Activated B cell treated with CpG ODN at 0.5 μM for 24 hours (primary cell): ENCODE measurements at regions not wholly inside any gene's neighbourhood (a gene's known extent, or its start where the extent isn't known, plus 50 kb on each side); places are given as distances from the start of the nearest gene placed in this dataset.

Experiments used
- ATAC-seq: fragments of 200-7000 bp; cut with Tn5 transposase; one replicate; pipeline ENCODE4 v1.10.0; 2021; ENCODE audit warnings: low read depth, mild to moderate bottlenecking, moderate library complexity
- CTCF ChIA-PET: fragments of 350-600 bp; sonication (Branson Sonifier 250); formaldehyde crosslinking; loops from one replicate; lab custom pipeline; 2021; ENCODE audit warnings: antibody characterized with exemption; lab: Charles Lee
- POLR2A ChIA-PET: fragments of 350-600 bp; sonication (Branson Sonifier 250); formaldehyde crosslinking; loops from one replicate; lab custom pipeline; 2021; ENCODE audit warnings: antibody characterized with exemption; lab: Charles Lee
- DNase-seq: peaks from one replicate; pipeline ENCODE4 v3.0.0; 2022
- H3K27ac Mint-ChIP-seq: one replicate; pipeline ENCODE4 v1.8.0; 2020; ENCODE audit warnings: mixed read lengths
- H3K27me3 Mint-ChIP-seq: one replicate; pipeline ENCODE4 v1.8.0; 2021; ENCODE audit warnings: mixed read lengths
- H3K36me3 Mint-ChIP-seq: one replicate; pipeline ENCODE4 v1.8.0; 2021; ENCODE audit warnings: low read depth, mixed read lengths
- H3K4me1 Mint-ChIP-seq: one replicate; pipeline ENCODE4 v1.8.0; 2021; ENCODE audit warnings: mixed read lengths
- H3K4me3 Mint-ChIP-seq: one replicate; pipeline ENCODE4 v1.8.0; 2020; ENCODE audit warnings: mild to moderate bottlenecking, mixed read lengths
- H3K9me3 Mint-ChIP-seq: one replicate; pipeline ENCODE4 v1.8.0; 2020; ENCODE audit warnings: mixed read lengths
- intact Hi-C: fragments of 100-400 bp; cut with micrococcal nuclease; formaldehyde crosslinking; loops from one replicate; pipeline ENCODE4 v1.15.1; 2024
- TF ChIP-seq, protein P1 (sequence below): fragments of 200-600 bp; IDR thresholded peaks from one replicate; pipeline ENCODE4 v1.8.0; 2022; ENCODE audit warnings: antibody characterized with exemption, mild to moderate bottlenecking

DNA sequence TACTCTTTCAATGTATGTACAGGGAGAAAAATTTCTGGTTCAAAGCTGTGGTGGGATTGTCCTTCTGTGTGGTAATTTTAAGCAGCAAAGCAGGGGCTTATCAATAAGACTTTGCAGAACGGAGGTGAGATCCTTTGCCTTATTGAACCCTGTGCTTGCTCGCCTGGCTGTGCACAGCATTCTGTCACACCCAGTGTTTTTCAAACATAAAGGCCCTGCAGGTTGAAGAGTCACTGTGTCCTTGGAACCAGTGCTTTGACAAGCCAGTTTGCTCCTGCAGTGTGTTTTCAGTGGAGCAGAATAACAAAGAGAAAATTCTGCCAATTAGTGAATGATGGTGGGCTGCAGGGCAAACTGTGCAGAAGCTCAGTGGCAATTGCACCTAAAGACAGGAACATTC lies 236.7 kb upstream of the PCSK5 start:
- Mint-ChIP-seq H3K27me3 (no peaks in the 10 kb centered on the region), H3K9me3 (no peaks in the 10 kb centered on the region), H3K27ac (no peak overlapping the region), H3K36me3 (no peaks in the 10 kb centered on the region), H3K4me3 (no peak overlapping the region), H3K4me1 (no peaks in the 10 kb centered on the region)
- DNase-seq: no peak
- intact Hi-C loops: no loop called here
- CTCF ChIA-PET: no interaction called here
- TF ChIP-seq, protein P1, sequence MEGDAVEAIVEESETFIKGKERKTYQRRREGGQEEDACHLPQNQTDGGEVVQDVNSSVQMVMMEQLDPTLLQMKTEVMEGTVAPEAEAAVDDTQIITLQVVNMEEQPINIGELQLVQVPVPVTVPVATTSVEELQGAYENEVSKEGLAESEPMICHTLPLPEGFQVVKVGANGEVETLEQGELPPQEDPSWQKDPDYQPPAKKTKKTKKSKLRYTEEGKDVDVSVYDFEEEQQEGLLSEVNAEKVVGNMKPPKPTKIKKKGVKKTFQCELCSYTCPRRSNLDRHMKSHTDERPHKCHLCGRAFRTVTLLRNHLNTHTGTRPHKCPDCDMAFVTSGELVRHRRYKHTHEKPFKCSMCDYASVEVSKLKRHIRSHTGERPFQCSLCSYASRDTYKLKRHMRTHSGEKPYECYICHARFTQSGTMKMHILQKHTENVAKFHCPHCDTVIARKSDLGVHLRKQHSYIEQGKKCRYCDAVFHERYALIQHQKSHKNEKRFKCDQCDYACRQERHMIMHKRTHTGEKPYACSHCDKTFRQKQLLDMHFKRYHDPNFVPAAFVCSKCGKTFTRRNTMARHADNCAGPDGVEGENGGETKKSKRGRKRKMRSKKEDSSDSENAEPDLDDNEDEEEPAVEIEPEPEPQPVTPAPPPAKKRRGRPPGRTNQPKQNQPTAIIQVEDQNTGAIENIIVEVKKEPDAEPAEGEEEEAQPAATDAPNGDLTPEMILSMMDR: no peak
- POLR2A ChIA-PET: no interaction called here
- no peak for ATAC-seq

DNA sequence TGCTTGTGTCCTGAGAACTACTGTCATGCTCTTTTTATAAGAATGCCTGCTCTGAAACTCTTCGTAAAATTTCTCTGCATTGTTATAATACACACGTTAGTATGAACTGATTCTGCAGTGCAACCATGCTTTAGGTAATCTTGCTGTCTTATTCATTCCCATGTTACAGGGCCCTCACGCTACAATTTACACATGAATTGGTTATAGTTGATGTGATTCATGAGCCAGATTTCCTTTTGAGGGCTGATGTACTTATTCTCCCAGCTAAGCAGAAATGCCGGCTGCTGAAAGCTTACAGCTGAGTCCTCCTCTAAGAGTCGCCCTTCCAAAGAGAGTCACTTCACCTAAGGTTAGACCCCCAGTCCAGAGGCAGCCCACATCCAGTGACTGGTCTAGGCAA lies 233.5 kb upstream of the PCSK5 start:
- Mint-ChIP-seq H3K27me3 (no peaks in the 10 kb centered on the region), H3K4me1 (no peaks in the 10 kb centered on the region), H3K4me3 (no peak overlapping the region), H3K9me3 (no peaks in the 10 kb centered on the region), H3K36me3 (no peaks in the 10 kb centered on the region), H3K27ac (no peak overlapping the region)
- intact Hi-C loops: no loop called here
- DNase-seq: no peak
- POLR2A ChIA-PET: no interaction called here
- TF ChIP-seq, protein P1: no peak
- ATAC-seq: no peak
- CTCF ChIA-PET: no interaction called here

DNA sequence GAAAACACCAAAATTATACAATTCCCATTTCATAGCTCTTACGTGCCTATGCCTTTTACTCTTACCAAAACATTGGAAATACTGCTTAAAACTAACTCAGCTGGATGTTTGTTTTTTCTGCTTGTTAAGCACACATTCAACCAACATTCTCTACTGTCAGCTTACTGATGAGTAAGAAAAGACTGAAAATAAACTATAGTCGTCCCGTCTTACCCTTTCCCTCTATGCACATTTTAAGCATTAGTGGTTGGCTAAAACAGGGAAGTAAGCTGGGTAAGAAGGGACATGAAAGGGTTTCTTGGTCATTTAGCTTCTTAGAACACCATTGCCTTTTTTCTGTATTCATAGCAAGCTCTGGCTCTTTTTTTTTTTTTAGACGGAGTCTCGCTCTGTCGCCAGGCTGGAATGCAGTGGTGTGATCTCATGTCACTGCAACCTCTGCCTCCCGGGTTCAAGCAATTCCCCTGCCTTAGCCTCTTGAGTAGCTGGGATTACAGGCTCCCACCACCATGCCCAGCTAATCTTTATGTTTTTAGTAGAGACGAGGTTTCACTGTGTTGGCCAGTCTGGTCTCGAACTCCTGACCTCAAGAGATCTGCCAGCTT lies 232.1 kb upstream of the PCSK5 start:
- ChIA-PET CTCF (no interaction called here), POLR2A (no interaction called here)
- no peak overlapping the region for H3K4me3 Mint-ChIP-seq
- no peaks in the 10 kb centered on the region for H3K4me1 Mint-ChIP-seq
- ATAC-seq: no peak
- H3K36me3 Mint-ChIP-seq: no peaks in the 10 kb centered on the region
- intact Hi-C loops: no loop called here
- TF ChIP-seq, protein P1: no peak
- no peaks in the 10 kb centered on the region for H3K27me3 Mint-ChIP-seq
- DNase-seq: no peak
- H3K9me3 Mint-ChIP-seq: no peaks in the 10 kb centered on the region
- no peak overlapping the region for H3K27ac Mint-ChIP-seq

DNA sequence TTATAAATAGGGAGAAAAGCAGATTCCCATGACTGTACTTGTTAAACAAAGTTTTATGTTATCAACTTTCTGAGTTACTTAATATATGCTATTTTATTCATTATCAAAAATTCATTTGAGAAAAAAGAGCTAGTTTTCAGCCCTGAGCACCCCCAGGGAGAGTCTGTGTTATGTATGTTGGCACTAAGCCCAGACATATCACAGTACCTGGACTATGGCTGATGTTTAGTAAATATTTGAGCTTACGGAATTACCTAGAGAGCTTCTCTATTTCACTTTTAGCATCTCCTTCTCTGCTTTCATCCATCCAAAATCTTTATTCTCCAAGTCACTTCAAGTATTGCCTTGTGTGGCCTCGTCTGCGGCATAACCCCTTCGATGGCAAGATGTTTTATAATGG lies 225.9 kb upstream of the PCSK5 start:
- Mint-ChIP-seq H3K4me1 (no peaks in the 10 kb centered on the region), H3K9me3 (peaks cover 4% of the 10 kb centered on the region), H3K36me3 (no peaks in the 10 kb centered on the region), H3K27ac (no peak overlapping the region), H3K4me3 (no peak overlapping the region), H3K27me3 (no peaks in the 10 kb centered on the region)
- TF ChIP-seq, protein P1: no peak
- ATAC-seq (no peak), DNase-seq (no peak)
- ChIA-PET POLR2A (no interaction called here), CTCF (no interaction called here)
- intact Hi-C loops: no loop called here

DNA sequence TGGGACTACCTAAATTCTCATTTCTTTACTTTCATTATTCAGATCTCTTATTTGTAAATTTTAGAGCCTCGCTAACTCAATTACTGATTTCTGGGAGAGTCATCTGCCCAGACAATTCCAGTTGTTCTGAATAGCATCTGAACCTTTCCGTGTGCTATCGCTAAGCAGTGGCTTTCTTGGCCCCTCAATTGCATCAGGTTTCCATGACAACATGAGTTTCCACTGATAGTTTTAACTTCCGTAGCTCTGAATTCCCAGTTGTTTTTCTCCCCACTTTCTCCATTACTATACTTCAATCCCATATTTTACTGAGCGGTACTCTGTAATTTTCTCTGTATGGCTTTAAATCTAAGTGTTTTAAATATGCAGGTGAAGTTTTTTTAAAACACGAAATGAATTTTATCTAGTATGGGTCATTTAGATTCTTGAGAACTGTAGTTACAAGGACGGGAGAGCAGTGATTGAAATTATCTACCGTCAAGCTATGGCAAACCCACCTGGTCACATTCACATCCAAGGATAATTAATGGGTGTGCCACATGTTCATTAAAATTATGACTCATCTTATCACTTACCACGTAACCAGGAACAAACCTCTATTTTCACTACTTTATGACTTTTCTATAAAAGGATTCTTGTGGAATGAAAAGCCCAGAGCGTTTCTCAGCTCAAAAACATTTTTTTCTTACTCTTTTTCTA lies 223.5 kb upstream of the PCSK5 start:
- TF ChIP-seq, protein P1: no peak
- no peak overlapping the region for H3K27ac Mint-ChIP-seq
- intact Hi-C loops: no loop called here
- H3K36me3 Mint-ChIP-seq: no peaks in the 10 kb centered on the region
- ChIA-PET POLR2A (no interaction called here), CTCF (no interaction called here)
- H3K4me1 Mint-ChIP-seq: no peaks in the 10 kb centered on the region
- ATAC-seq: no peak
- peaks cover 4% of the 10 kb centered on the region for H3K9me3 Mint-ChIP-seq
- DNase-seq: no peak
- no peak overlapping the region for H3K4me3 Mint-ChIP-seq
- H3K27me3 Mint-ChIP-seq: no peaks in the 10 kb centered on the region
